CD4-positive, alpha-beta T cell treated with Interleukin-21 for 1 hour (primary cell): ENCODE measurements at regions not wholly inside any gene's neighbourhood (a gene's known extent, or its start where the extent isn't known, plus 50 kb on each side); places are given as distances from the start of the nearest gene placed in this dataset.

Experiments
- DNase-seq: peaks from one replicate; pipeline ENCODE4 v3.0.0-alpha.2; 2020

DNA sequence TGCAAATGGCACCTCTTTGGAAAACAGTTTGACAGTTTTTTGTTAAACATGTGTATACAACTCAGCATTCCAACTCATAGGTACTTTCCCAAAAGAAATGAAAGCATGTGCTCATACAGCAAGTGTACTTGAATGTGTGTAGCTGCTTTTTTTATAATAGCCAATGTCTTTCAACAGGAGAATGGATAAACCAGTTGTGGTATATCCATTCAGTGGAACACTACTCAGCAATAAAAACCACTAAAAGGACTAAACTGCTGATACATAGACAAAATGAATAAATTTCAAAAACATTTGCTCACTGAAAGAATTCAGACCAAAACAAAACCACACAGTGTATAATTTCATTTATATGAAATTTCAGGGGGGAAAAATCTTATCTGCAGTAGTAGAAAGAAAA is 267.3 kb downstream of the NR2F1-AS1 start:
- no peak for DNase-seq

DNA sequence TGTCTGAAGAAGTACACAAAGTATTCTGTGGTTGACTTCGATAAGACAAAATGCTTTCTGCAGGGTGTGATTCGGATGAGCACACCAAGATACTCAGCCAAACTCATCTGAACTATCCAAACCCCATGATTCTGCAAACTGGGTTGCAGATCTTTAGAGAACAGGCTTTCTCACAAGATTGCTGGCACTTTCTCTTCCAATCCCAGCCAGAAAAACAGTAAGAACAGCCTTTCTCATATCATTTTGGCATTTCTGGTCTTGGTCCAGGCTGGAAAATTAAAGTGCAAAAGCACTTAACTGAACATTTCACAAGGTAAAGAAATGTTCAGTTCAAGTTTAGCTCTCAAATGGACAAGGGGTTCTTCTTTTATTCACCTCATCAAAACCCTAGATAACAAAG is 269.1 kb downstream of the NR2F1-AS1 start:
- DNase-seq = no peak

DNA sequence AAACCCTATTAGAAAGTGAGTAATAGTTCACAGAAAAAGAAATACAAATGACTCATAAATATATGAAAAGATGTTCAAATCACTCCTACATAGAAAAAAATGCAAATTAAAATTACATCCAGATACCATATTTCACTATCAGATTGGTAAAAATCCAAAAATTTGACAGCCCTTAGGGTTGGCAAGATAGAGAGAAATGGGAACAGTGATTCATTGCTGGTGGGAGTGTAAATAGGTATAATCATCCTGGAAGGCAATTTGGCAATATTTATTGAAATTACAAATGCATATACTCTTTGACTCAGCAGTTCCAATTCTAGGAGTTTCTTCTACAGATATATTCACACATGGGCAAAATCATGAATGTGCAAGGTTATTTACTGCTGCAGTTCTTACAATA is 273.5 kb downstream of the NR2F1-AS1 start:
- no peak for DNase-seq

DNA sequence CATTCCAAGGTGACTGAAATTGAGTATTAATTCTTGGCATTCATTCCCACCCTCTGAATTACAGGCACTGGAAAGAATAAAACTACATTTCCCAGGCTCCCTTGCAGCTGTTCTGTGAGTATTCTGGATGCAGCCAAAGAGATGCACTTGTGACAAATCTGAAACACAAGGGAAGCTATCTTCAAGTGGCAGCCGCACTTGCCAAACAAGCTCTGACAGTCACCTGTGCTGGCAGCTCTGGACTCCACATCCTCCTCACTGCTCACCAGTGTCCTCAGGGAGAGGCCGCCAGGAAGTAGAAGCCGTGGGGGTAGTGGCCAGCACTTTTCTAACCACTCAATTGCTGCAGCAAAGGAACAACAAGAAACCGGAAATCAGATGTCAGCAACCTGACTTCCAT is 275.0 kb downstream of the NR2F1-AS1 start:
- DNase-seq = no peak

DNA sequence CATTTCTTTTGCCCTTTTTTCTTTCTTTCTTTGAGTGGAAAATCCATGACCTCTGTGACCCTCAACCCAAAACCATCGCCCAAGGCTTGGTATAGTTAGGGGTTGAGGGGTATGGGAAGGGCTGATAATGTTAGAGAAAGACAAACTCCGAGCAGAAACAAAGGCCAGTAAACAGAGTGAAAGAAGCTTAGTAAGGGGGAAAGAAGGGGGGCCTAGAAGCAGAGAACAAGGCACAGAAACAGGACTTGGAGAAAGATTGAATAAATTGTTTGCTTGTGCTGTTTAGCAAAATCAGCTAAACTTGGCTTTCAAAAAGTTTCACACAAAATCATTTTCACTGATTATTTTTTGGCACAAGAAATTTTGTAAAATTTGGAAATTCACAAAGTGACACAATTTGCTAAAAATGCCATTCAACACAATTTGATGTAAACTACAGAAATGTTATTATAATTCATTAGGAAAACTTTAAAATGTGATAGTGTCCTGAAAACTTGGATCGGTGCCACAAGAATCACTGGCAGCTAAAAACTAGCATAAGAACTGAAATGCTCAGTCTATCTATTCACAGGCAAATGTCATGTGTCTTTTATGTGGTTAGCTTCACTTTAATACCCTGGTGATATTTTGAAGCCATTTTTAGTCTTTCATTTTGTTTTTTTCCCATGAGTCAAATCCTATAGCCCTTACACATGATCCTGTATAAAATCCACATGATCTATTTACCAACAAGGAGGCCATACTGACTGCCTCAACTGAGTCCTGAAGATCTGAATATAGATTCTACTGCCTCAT is 276.4 kb downstream of the NR2F1-AS1 start:
- DNase-seq = no peak

DNA sequence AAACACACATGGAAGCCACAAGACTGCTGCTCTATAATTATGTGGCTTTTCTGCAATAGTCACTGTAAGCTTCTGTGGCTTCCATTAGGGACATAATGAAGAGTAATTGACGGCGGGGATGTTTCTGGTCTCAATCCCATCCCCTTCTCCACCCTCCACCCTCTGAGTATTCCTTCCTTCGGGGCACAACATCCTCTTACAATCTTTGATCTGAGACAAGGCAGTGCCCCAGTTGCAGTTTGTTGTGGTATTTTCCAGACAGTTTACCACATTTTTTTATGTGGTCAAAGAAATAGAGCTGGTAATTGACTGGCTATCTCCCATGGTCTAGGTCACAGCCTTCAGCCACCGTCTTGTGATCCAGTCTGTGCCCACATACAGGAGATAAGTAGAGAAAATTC is 277.7 kb downstream of the NR2F1-AS1 start:
- no peak for DNase-seq

DNA sequence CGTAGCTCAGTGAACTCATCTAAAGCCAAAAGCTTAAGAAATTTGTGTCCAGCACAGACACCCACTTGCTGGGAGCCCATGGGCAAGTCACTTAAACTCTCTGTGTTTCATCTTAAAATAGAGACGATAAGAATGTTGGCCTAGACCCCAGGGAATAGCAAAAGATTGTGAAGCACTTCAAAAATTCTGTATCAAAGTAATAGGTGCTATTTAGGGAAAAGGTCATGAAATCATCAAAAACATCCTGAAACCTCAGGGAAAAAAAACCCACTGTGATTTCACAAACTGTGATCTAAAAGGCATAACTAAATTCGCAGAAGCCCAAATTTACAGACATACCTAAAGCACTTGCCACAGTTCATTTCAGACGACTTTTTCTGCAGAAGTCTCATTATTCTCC is 278.3 kb downstream of the NR2F1-AS1 start:
- no peak for DNase-seq

DNA sequence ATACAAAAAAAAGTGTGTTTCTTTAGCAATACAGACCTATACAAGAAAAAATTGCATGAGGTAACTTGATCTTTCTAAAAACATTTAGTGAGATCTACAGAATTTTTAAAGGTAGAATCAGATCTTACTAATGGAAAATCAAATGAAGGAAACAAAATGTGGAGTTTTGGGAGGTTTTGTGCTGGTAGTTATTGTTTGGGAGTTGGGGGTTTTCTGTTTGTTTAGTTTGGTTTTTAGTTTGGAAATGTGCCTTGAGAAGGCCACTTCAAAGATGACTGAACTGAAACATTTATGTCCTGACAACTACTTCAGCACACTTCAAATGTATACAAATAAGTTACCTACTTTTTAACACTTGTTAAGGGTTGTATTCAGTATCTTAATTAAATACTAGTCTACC is 280.1 kb downstream of the NR2F1-AS1 start:
- no peak for DNase-seq

DNA sequence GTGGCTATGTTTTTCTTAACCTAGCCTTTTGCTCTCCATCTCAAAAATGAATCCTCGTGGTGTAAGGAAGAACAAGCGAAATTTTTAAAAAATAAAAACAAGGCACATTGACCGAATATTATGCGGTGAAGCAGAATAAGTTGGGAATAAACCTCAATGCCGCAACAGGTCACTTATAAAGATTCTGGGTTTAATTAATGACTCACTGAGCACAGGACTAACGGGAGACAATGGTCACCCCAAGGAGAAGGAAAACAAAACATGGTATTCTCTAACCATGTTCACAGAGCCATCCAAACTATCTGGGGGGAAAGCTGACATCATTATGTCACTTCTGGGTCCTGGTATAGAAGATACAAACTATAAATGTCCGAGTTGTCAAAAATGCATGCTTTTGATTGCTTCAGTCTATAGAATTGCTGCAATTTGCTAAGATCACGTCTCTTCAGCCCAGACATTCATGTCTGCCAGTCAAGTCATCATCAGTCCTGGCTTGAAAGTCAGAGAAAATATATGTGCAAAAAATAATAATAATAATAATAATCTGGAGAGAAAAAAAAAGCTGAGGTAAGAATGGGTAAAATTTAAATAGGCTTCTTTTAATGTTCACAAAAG is 280.6 kb downstream of the NR2F1-AS1 start:
- DNase-seq = no peak

DNA sequence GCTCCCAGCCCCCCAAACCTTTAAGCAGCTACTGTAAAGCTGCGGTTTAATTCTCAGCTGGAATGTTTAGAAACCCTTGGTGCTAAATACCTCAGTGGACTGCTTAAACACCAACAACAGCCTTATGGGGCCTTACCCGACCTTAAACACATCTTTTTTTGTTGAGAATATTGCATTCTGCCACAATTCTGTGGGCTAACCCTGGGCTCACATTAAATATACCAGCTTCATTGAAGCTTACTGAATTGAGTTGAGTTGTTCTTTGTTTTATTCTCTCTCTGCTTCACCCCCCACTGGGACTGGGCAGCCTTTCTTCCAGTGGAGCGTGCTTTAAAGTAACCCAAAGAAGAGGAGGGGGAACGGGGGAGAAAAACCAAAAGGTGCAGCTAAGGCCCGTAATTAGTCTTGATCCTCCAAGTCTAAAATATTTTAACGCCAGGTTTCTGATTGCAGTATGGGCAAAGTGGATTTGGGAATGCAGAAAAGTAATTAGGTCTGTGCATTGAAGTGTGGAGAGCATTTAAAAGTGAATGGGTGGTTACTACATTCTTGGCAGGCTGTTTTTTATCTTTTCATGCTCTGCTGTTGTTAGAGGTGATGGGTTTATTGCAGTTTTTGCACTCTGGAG is 281.2 kb downstream of the NR2F1-AS1 start:
- DNase-seq = no peak

DNA sequence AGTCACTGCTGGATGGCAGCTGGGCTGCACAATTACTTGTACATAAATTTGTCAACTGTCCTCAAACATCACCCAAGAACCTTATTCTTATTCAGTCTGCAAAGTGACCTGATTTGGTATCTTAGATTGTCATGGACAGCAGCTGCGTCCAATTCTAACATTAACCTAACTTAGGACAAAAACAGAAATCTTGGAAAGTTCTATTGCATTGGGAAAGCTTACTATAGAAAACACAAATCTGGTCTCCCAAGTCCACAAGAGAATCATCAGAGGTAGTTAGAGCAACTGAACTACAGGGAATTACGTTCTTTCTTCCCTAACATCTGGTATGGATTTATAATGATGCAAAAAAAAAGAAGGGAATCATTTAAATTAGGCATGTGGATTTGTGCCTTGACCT is 283.9 kb downstream of the NR2F1-AS1 start:
- no peak for DNase-seq

DNA sequence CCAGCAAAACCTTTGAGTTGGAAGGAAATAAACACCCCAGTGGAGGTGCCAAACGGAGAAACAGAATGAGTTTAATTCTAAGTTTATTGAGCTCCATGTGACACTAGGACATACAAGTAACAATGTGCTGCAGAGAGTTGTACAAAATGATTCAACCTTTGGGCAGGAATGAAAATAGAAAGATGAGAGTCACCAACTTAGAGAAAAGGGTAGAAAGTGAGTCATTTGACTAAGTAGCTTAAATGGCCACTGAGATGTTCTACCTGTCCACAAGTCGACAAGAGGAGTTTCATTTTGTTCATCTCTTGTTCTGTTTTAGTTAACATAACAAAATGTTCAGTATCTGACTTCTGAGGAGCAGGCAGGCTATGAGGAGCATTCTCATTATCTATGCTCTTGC is 284.7 kb downstream of the NR2F1-AS1 start:
- no peak for DNase-seq

DNA sequence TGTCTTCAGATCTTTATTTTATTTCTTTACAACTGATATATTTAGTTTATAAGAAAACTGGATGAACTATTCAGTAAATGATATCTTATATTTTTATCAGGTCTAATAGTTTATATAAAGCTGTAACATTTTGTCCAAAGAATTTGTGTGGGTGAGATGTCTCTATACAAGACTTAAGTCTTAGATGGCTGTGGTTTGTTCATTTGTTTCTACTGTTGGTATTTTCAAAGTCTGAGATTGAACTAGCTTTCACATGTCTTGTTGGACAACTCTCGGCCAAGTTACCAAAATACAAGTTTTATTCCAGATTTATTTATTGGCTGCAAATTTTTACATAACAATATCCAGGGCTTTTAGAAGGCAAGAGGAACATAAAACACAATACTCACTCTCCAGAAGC is 286.0 kb downstream of the NR2F1-AS1 start:
- no peak for DNase-seq

DNA sequence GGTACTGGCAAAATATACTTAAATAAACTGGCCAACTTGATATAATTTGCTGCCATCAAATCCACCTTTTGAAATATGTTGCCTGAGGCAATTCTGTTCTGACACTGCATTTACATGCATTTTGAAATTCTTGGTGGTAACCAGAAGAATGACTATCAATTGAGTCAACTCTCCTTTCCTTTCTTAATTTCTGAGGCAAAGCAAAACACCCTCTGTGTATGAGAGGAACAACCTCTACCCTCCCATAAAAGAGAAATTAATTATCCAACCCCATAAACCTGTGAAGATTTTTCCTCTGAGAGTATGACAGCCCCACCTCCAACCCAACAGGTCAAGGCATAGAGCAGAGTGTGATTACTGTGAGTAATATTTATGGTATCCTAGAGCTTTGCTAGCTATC is 286.8 kb downstream of the NR2F1-AS1 start:
- DNase-seq = no peak

DNA sequence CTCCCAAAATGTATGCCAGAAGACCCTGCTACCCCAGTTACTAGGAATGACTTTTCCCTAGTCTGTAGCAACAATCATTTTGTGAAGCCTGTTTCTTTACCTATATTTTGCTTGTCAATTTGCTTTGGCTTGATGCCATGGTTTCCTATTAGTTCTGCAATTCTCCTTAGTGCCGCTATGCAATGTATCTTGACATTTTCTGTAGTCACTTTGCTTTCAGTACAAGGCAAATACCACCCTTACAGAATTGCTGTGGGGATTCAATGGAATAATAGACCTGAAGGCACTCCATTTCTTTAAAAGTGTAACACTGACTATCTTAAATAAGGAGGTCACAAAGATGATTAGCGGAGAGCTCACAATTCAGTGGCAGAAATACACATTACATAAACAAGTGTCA is 291.1 kb downstream of the NR2F1-AS1 start:
- no peak for DNase-seq

DNA sequence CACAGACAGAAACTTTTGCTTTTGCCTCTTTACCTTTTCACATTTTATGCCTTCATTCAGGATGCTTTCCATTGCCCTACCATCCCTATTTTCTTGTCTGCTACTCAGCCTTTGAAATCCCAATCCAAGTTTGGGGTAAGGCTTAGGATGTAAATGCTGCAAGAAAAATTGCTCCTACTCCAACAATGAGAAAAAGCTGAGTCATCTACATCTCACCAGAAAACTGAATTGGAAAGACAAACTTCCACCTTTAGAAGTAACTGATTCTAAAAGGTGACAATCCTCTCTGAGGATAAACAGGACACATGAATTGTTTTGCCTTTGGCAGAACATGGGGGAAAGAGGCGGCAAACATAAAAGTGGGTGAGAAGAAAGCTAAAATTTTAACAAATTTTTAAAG is 295.6 kb downstream of the NR2F1-AS1 start:
- no peak for DNase-seq

DNA sequence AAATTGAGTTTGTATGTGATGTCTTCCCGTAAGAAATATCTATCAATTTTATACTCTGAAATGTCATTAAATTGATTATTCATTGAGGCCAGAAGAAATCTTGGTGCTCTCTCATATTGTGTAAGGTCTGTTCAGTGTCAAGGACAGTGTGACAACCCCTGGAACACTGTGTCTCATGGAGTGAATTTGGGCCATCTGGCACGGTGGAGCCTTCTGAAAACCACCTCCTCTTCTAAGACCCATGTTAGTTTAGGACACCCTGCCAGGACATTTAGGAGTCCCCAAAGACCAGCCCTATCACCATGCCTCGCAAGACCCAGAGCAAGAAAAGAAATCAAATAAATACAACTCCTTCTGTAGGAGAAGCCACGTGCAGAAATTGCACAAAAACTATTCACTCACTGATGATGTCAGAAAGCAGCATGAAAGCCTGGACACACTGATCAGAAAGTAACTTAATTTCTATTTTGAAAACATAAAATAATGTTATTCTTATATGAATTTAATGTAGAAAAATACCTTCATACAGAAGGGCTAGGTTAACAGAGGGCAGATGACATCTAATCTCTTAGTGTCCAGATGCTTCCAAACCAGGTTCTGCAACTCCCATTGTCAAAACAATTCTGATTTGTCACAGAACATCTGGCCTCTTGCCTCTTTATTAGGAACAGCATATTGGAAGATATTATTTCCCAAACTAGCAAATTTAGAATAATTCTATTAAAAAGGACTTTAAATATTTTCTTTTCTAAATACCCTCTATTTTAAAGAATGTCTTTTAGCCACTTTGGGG is 298.8 kb downstream of the NR2F1-AS1 start:
- DNase-seq = no peak

DNA sequence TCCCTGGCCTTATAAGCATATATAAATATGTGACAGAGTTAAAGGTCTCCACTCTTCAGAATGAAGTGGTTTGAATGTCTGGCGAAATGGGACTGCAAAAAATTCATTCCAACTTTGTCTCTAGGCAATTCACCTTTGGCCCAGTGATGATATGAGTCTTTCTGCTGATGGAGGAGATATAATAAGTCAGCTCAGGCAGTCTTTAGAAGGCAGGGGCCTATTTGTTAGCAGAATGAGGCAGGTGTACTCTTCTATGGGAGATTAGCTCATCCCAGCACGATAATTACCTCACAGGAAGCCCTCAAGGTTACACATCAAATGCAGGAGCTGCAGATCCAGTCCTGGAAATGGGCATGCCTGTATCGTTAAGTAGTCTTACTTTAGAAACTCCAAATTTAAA is 300.5 kb downstream of the NR2F1-AS1 start:
- DNase-seq = no peak

DNA sequence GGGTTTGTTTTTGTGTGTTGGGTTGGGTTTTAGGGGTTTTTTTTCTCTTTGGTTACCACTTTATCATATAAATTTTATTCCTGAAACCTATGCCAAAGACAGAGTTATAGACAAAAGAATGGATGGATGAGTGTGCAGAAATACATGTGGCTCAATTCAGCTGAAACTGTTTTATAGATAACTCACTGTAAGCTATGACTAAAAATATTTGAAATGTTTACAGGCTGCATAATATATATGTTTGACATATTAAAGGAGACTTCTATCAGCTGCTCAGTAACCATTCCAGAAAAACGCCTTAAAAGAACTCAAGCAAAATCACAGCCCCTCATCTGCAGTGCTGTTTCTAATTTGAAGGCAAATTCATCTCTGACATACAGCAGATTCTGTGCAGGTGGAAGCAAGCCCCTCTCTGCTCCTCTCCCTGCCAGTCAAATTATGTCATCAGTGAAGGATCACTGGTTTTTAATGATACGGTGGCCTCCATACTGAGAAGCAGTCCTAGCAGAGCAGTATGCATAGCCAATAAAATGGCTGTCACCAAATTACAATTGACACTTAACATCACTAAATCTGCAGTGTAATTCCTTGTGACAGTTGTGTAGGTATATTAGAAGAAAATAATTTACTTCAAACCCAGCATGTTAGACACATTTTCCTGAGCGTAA is 301.6 kb downstream of the NR2F1-AS1 start:
- no peak for DNase-seq

DNA sequence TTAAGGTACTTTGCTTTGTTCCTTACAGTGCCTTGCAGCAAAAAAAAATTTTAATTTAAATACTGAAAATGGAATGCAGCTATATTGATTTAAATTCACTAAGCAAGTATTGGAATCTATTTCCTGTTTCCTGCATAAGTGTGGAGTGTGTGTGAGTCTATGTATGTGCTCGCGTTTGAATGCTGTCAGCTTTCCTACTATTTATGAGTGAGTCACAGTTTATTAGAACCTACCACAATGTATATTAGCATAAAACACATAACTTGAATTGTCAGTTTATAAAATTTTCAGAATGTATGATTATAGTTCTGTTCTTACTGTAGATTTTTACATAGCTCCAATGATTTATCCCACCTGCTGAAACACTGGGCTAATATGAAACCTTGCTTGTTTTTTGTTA is 302.1 kb downstream of the NR2F1-AS1 start:
- DNase-seq = no peak

DNA sequence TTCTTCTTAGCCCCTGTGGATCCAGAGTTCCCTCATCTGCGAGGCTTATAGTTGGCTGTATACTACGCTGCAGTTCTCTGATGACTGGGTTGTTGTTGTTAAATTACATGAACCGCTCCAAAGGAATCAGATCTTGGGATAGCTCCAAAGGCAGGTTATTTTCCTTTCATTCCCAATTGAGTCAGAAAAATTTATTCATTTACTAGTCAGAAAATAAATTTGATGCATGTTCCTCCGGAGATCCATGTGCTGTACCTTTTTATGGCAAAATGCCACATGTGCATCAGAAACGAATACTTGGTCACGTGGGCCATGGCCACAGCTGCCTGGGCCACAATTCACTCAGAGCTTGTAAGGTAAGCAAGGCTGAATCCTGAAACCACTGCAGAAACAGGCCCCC is 304.0 kb downstream of the NR2F1-AS1 start:
- no peak for DNase-seq

DNA sequence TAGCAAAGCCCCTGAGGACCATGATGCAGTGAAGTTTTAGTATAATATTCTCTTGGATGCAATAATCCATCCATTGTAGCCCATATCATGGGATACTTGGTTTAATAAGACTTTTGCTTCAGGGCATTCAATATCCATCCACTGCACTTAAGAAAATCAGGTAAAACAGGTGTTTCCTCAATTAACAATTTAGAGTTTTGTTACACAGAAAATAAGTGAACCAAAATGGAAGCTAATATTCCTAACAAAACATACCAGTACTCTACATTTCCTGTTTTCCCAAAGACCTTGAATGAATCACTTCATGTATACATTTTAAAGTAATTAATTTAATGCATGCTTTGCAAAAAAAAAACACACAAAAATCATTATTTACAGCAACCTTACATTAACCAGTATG is 305.6 kb downstream of the NR2F1-AS1 start:
- no peak for DNase-seq

DNA sequence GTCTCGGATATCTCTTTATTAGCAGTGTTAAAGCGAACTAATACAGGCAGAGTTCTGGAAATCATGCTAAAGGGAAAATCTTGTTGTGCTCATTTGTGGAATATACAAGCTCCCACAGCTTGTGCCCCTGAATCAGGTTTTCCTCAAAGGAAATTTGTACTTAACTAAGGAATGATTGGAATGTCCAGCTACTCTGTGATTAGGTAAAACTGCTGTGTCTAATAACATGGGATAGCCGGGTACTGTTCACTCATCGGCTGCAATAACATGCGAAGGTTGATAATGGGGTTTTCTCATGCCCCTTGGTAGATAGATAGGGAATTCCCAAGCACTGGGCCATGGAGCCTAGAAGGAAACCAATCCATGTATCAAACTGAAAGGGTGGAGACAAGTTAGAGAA is 306.7 kb downstream of the NR2F1-AS1 start:
- DNase-seq = no peak
